Gastroesophageal sphincter (tissue), 3 donors: ENCODE measurements at regions not wholly inside any gene's neighbourhood (a gene's known extent, or its start where the extent isn't known, plus 50 kb on each side); places are given as distances from the start of the nearest gene placed in this dataset.

Source experiments
- EP300 ChIP-seq: sonication (generic); formaldehyde crosslinking; IDR thresholded peaks from one replicate; pipeline ENCODE4 v1.6.1; 2017; ENCODE audit warnings: antibody characterized with exemption, mild to moderate bottlenecking
- POLR2A ChIP-seq, 2 donors: fragments of 450-650 bp; IDR thresholded peaks; one replicate each; pipeline ENCODE4 v1.6.1; 2017; ENCODE audit warnings: antibody characterized with exemption in 2 of 2, mild to moderate bottlenecking in 2 of 2, moderate library complexity in 1 of 2
- POLR2AphosphoS5 ChIP-seq: sonication (generic); formaldehyde crosslinking; IDR thresholded peaks from one replicate; pipeline ENCODE4 v1.6.1; 2017; ENCODE audit warnings: antibody characterized with exemption
- TF ChIP-seq, protein P1 (sequence below), 4 experiments: fragments of 200-600 bp in 2 of 4; fragments of 450-650 bp in 2 of 4; sonication (generic) in 1 of 4; IDR thresholded peaks; one replicate each; pipeline ENCODE4 v1.5.1; 2017 to 2019; ENCODE audit warnings: antibody characterized with exemption in 4 of 4, mild to moderate bottlenecking in 2 of 4, moderate library complexity in 2 of 4

DNA sequence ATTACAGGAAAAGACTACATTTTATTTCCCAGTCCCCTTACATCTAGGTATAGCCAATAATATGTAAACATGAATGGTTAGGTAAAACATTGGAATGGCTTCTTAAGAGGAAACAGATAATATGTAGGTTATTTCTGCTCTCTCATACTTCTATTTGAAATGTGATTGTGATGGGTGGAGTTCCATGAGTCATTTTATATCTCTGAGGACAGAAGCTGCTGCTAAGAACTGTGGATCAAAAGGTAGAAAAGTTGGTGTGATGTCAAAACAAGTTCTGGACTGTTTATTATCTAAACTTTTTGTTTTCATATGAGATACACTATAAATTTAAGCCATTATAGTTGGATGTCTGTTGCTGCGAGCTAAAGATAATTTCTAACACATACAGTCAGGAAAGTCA lies 799.4 kb upstream of the TENM4 start:
- TF ChIP-seq, protein P1, sequence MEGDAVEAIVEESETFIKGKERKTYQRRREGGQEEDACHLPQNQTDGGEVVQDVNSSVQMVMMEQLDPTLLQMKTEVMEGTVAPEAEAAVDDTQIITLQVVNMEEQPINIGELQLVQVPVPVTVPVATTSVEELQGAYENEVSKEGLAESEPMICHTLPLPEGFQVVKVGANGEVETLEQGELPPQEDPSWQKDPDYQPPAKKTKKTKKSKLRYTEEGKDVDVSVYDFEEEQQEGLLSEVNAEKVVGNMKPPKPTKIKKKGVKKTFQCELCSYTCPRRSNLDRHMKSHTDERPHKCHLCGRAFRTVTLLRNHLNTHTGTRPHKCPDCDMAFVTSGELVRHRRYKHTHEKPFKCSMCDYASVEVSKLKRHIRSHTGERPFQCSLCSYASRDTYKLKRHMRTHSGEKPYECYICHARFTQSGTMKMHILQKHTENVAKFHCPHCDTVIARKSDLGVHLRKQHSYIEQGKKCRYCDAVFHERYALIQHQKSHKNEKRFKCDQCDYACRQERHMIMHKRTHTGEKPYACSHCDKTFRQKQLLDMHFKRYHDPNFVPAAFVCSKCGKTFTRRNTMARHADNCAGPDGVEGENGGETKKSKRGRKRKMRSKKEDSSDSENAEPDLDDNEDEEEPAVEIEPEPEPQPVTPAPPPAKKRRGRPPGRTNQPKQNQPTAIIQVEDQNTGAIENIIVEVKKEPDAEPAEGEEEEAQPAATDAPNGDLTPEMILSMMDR (IDR thresholded peaks at IDR 0.05), result no peak
- TF ChIP-seq EP300 (no peak), POLR2A (IDR thresholded peaks at IDR 0.05) (no peak), POLR2AphosphoS5 (no peak)
